HFFc6 (cell line): ENCODE measurements at regions not wholly inside any gene's neighbourhood (a gene's known extent, or its start where the extent isn't known, plus 50 kb on each side); places are given as distances from the start of the nearest gene placed in this dataset.

ENCODE experiments used
- DNase-seq: peaks from one replicate; pipeline ENCODE4 v3.0.0-alpha.2; 2018
- H3K27ac Mint-ChIP-seq: 2 replicates; pipeline ENCODE4 v1.8.0; 2020; ENCODE audit warnings: mild to moderate bottlenecking, mixed read lengths
- H3K27me3 Mint-ChIP-seq: 2 replicates; pipeline ENCODE4 v1.8.0; 2021; ENCODE audit warnings: mild to moderate bottlenecking, moderate library complexity, mixed read lengths; ENCODE audit not compliant: insufficient read depth
- H3K36me3 Mint-ChIP-seq: 2 replicates; pipeline ENCODE4 v1.8.0; 2021; ENCODE audit warnings: low read depth, mixed read lengths
- H3K4me1 Mint-ChIP-seq: 2 replicates; pipeline ENCODE4 v1.8.0; 2020; ENCODE audit warnings: low read depth, mixed read lengths
- H3K4me3 Mint-ChIP-seq: 2 replicates; pipeline ENCODE4 v1.8.0; 2020; ENCODE audit warnings: mild to moderate bottlenecking, moderate library complexity, mixed read lengths
- H3K9me3 Mint-ChIP-seq: 2 replicates; pipeline ENCODE4 v1.8.0; 2020; ENCODE audit warnings: mild to moderate bottlenecking, mixed read lengths
- CTCF ChIP-seq: fragments of 200-600 bp; sonication (generic); IDR thresholded peaks from 2 replicates; pipeline ENCODE4 v1.5.0; 2021; ENCODE audit warnings: antibody characterized with exemption, mild to moderate bottlenecking

DNA sequence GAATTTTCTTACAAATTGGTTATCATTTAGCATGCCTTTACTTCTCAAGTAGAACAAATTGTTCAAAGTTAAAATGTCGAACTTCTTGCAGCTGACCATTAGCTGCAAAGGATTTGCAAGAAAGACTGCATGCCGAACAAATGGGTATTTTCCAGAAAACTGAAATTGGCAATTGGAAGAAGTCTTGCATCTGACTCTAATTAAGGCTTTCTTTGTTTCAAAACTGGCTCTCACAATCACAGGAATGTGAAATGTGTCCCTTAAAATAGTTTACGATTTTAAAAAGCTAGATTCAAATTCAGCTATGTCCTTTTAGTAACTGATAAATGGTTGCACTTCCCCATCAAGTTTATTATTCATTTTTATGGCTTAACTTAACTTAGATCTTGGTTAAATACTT, 207.9 kb downstream of the ARL4A start:
- no peak for DNase-seq
- peaks cover 11% of the 10 kb centered on the region; the same call in 1 of the 2 replicates for H3K4me1 Mint-ChIP-seq
- H3K4me3 Mint-ChIP-seq = no peak overlapping the region

GRCh38 chr7:12896316-12896715, 208.9 kb downstream of the ARL4A start:
- TF ChIP-seq CTCF = no peak
- H3K27ac Mint-ChIP-seq = no peak overlapping the region
- H3K36me3 Mint-ChIP-seq = no peaks in the 10 kb centered on the region
- H3K4me3 Mint-ChIP-seq = no peak overlapping the region
- H3K9me3 Mint-ChIP-seq = no peaks in the 10 kb centered on the region
- no peak for DNase-seq
- peaks cover 11% of the 10 kb centered on the region; the same call in 1 of the 2 replicates for H3K4me1 Mint-ChIP-seq
- H3K27me3 Mint-ChIP-seq = no peaks in the 10 kb centered on the region

More for the DNA sequence above, 207.9 kb downstream of the ARL4A start:
- TF ChIP-seq CTCF = no peak
- H3K27me3 Mint-ChIP-seq = no peaks in the 10 kb centered on the region
- H3K36me3 Mint-ChIP-seq = no peaks in the 10 kb centered on the region
- H3K27ac Mint-ChIP-seq = no peak overlapping the region
- no peaks in the 10 kb centered on the region for H3K9me3 Mint-ChIP-seq

DNA sequence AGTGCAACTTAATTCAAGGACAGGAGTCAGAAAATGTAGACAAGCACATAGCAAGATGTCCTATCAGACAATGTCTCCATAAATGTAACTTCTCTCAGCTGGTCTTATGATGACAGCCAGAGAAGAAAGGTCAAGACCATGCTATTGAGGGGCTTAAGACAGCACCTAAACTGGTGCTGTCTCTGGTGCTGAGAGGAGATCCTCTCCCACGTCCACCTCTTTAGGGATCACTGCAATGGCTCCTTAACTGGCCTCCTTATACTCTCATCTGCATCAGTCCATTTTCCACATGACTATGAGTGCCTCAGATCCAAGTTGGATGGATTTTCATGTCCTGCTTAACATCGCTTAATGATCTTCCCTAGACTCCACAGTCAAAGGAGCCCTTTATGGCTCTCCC, 210.6 kb downstream of the ARL4A start:
- H3K4me3 Mint-ChIP-seq = no peak overlapping the region
- no peak for TF ChIP-seq CTCF
- no peaks in the 10 kb centered on the region for H3K36me3 Mint-ChIP-seq

DNA sequence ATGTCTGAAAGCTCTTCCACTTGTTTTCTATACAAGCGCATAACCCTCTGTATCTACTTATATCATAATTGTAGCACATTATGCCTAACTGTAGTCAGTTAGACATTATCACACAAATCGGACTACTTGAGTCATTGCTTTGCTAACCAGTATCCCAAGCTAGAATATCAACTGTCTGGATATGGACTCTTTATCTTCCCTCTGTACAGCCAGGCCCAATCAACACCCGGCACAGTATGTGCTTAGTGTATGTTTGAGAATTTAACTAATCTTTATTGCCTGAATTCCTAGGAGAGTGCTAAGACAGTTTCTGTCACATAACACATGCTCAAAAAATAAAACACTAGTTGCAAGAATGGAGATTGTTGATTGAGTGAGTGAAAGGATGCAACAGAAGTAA, 211.2 kb downstream of the ARL4A start:
- Mint-ChIP-seq H3K36me3 (no peaks in the 10 kb centered on the region), H3K27me3 (no peaks in the 10 kb centered on the region), H3K4me1 (peaks cover 11% of the 10 kb centered on the region; the same call in 1 of the 2 replicates), H3K4me3 (no peak overlapping the region), H3K9me3 (no peaks in the 10 kb centered on the region), H3K27ac (no peak overlapping the region)
- no peak for DNase-seq
- TF ChIP-seq CTCF = no peak

More for the DNA sequence above, 210.6 kb downstream of the ARL4A start:
- Mint-ChIP-seq H3K9me3 (no peaks in the 10 kb centered on the region), H3K27ac (no peak overlapping the region), H3K4me1 (peaks cover 11% of the 10 kb centered on the region; the same call in 1 of the 2 replicates), H3K27me3 (no peaks in the 10 kb centered on the region)
- no peak for DNase-seq

DNA sequence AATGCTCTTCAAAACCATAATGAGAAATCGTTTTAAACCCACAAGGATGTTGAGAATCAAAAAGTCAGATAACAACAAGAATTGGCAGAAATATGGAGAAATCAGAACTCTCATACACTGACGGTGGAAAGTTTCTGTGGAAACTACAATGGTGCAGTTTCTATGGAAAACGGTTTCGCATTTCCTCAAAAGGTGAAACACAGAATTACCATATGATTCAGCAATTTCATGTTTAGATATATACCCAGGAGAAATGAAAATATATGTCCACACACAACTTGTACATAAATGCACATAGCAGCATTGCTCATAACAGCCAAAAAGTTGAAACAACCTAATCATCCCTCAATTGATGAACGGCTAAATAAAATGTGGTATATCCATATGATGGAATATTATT, 218.2 kb downstream of the ARL4A start:
- Mint-ChIP-seq H3K27ac (no peak overlapping the region), H3K27me3 (peaks cover 1% of the 10 kb centered on the region), H3K4me3 (no peak overlapping the region), H3K36me3 (no peaks in the 10 kb centered on the region), H3K4me1 (no peaks in the 10 kb centered on the region), H3K9me3 (no peaks in the 10 kb centered on the region)
- no peak for TF ChIP-seq CTCF
- DNase-seq = no peak

GRCh38 chr7:12907774-12908173, 220.3 kb downstream of the ARL4A start:
- H3K27me3 Mint-ChIP-seq = peaks cover 1% of the 10 kb centered on the region
- H3K9me3 Mint-ChIP-seq = no peaks in the 10 kb centered on the region
- no peak overlapping the region for H3K27ac Mint-ChIP-seq
- no peak for DNase-seq
- no peaks in the 10 kb centered on the region for H3K4me1 Mint-ChIP-seq
- no peak for TF ChIP-seq CTCF
- H3K36me3 Mint-ChIP-seq = no peaks in the 10 kb centered on the region
- no peak overlapping the region for H3K4me3 Mint-ChIP-seq
